A673 (cell line): ENCODE measurements at regions not wholly inside any gene's neighbourhood (a gene's known extent, or its start where the extent isn't known, plus 50 kb on each side); places are given as distances from the start of the nearest gene placed in this dataset.

Source experiments
- EZH2 ChIP-seq: fragments of 200-600 bp; sonication (generic); IDR thresholded peaks from 2 replicates; pipeline ENCODE4 v1.6.1; 2017; ENCODE audit warnings: borderline replicate concordance, low read depth, mild to moderate bottlenecking, mixed read lengths, antibody characterized with exemption, low read length; ENCODE audit not compliant: poor library complexity, severe bottlenecking
- TF ChIP-seq, protein P1 (sequence below): fragments of 300-800, 200-600 bp; sonication (generic); conservative IDR thresholded peaks from 2 replicates; pipeline ENCODE4 v1.5.1; 2017; ENCODE audit warnings: low read depth, mild to moderate bottlenecking, antibody characterized with exemption, low read length, moderate library complexity, mixed read lengths

DNA sequence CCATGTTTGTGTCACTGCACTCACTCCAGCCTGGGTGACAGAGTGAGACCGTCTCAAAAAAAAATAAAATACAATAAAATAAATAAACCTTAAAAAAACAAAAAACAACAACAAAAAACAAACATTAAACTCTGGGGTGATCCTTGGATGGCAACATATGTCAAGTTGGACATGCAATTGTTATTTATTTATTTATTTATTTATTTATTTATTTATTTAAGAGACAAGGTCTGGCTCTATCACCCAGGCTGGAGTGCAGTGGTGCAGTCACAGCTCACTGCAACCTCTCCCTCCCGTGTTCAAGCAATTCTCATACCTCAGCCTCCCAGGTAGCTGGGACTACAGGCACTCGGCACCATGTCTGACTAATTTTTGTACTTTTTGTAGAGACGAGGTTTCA, 275.5 kb downstream of the VPS13C start:
- TF ChIP-seq, protein P1, sequence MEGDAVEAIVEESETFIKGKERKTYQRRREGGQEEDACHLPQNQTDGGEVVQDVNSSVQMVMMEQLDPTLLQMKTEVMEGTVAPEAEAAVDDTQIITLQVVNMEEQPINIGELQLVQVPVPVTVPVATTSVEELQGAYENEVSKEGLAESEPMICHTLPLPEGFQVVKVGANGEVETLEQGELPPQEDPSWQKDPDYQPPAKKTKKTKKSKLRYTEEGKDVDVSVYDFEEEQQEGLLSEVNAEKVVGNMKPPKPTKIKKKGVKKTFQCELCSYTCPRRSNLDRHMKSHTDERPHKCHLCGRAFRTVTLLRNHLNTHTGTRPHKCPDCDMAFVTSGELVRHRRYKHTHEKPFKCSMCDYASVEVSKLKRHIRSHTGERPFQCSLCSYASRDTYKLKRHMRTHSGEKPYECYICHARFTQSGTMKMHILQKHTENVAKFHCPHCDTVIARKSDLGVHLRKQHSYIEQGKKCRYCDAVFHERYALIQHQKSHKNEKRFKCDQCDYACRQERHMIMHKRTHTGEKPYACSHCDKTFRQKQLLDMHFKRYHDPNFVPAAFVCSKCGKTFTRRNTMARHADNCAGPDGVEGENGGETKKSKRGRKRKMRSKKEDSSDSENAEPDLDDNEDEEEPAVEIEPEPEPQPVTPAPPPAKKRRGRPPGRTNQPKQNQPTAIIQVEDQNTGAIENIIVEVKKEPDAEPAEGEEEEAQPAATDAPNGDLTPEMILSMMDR: no peak
- no peak for TF ChIP-seq EZH2
